Activated T-cell treated with anti-CD3 and anti-CD28 coated beads for 1 hour (primary cell): ENCODE measurements at regions not wholly inside any gene's neighbourhood (a gene's known extent, or its start where the extent isn't known, plus 50 kb on each side); places are given as distances from the start of the nearest gene placed in this dataset.

ENCODE experiments used
- DNase-seq: peaks from one replicate; pipeline ENCODE4 v3.0.0-alpha.2; 2020; ENCODE audit warnings: low read depth

DNA sequence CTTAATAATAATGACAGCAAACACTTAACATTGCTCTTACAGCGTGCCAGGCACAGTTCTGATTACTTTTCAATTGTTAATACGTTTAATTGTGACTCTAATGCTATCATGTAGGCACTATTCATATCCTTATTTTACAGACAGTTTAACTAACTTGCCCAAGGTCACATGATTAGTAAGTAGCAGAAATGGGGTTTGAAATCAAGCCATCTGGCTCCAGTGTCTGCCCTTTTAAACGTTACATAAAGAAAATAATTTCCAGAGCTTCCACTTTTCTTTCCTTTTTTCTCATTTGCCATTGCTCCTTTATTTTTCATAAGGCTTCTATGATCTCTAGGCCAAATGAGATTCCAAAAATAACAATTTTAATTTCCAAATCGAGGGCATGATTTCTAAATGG is 50.6 kb upstream of the IKZF2 start:
- DNase-seq, result no peak

GRCh38 chr2:213205944-213206343 is 54.5 kb upstream of the IKZF2 start:
- DNase-seq, result no peak

DNA sequence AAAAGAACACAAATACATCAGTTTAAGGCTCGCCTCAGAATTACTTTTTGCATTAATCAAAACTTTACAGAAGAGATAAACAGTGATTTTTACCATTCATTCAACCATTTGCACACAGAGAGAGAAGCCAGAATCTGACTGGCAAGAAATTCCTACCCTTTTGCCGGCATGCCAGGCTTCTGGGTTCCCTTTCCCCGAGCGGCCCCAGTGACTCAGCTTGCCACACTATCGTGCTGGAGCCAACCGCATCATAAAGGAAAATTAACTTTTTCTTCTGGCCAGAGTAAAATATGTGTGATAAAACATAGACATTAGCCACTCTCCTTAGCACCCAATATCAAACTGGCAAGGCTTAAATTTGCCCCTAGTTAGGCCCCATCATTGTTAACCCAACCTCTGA is 61.8 kb upstream of the IKZF2 start:
- no peak for DNase-seq

DNA sequence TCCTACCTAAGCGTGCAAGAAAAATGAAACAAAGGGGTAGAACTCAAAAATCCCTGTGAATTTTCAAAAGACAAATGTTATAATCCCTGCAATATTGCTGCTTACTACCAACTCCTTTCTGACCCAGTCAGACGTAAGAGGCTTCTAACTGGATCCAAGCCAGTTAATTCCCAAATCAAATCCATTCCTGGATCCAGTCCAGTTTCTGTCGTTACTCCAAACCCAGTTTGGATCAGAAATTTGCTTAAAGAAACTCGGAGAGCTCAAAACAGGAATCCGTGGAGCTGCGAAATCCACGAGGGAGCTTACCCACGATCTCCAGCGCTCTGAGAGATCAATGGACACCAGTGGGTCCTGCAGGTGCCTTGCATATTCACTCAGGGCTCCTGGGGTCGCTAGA is 62.8 kb upstream of the IKZF2 start:
- no peak for DNase-seq

GRCh38 chr2:213216461-213216860 is 65.0 kb upstream of the IKZF2 start:
- DNase-seq, result no peak

DNA sequence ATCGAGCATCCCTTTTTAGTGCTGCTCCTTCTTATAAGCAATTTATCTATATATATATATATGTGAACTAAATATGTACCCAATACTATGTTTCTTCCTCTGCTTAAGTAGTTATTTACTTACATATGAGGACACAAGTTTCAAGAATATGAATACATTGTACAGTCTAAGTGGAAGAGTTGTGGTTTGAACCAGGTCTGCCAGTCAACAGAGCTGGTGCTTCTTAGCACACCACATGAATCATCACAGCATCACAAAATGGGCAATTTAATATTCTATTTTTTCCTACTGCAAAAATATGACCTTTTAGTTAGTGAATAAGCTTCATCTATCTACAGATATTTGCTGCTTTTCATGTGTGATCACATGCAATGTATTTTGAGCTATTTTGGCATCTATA is 64.4 kb upstream of the SPAG16 start:
- DNase-seq, result no peak

DNA sequence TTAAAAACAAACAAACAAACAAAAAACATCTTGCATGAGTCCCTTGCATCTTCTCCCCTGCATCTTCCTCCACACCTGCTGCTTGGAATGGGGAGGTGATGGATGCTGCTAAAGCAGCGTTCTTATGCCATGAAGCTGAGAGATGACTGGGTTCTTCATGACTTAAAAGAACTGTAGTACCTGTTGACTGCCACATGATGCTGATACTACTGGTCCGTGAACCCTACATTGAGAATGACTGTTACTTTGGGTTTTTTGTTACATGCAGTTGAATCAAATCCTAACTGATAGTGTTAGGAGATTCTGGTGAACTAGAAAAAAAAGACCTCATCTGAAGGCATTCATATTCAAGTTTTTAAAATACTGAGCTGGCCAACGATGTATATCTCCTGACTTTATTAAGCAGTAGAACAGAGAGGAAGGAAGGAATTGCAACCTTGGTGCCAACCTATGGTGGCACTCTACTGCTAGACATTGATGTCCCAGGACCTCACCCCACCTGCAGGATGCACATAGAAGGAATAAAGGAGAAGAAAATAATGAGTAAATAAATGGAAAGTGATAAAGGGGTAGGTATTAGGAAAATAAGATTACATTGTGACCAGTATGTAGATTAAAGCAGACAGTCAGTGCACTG is 63.2 kb upstream of the SPAG16 start:
- DNase-seq, result no peak

- no peak for DNase-seq
Measured at GRCh38 chr2:213221957-213222356, 62.3 kb upstream of the SPAG16 start.

GRCh38 chr2:213224366-213224765 is 59.9 kb upstream of the SPAG16 start:
- no peak for DNase-seq

- no peak for DNase-seq
Measured at GRCh38 chr2:213225866-213226265, 58.4 kb upstream of the SPAG16 start.

DNA sequence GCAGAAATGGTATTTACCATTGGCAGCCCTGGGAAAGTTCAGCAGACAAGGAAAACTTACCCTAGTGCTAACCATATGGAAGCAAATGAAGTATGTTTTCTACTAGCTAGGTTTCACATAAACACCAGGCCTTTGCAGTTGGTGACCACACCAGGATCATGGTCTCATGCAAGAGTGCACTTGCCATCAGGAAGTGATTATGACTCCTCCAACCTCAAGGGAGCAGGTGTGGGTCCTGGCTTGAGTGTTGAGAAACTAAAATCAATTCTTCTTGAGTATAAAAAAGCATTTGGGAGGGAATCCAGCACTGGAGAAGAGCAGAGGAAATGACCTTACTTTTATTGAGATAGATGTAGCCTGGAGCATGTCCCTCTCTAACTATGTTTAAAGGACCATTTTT is 56.8 kb upstream of the SPAG16 start:
- DNase-seq, result no peak

- no peak for DNase-seq
Measured at GRCh38 chr2:213228638-213229037, 55.6 kb upstream of the SPAG16 start.

DNA sequence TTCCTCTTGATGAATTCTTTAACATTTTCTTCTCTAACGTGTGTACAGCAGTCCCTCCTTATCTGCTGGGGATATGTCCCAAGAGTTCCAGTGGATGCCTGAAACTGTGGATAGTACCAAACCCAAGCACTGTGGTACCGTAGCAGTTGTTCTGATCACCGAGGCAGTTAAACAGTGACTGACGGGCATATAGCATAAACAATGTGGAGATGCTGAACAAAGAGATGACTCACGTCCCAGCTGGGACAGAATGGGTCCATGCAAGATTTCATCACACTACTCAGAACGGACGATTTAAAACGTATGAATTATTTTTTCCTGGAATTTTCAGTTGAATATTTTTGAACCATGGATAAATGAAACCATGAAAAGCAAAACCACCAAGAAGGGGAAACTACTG is 54.5 kb upstream of the SPAG16 start:
- no peak for DNase-seq

- DNase-seq, result no peak
Measured at GRCh38 chr2:213231966-213232365, 52.3 kb upstream of the SPAG16 start.

DNA sequence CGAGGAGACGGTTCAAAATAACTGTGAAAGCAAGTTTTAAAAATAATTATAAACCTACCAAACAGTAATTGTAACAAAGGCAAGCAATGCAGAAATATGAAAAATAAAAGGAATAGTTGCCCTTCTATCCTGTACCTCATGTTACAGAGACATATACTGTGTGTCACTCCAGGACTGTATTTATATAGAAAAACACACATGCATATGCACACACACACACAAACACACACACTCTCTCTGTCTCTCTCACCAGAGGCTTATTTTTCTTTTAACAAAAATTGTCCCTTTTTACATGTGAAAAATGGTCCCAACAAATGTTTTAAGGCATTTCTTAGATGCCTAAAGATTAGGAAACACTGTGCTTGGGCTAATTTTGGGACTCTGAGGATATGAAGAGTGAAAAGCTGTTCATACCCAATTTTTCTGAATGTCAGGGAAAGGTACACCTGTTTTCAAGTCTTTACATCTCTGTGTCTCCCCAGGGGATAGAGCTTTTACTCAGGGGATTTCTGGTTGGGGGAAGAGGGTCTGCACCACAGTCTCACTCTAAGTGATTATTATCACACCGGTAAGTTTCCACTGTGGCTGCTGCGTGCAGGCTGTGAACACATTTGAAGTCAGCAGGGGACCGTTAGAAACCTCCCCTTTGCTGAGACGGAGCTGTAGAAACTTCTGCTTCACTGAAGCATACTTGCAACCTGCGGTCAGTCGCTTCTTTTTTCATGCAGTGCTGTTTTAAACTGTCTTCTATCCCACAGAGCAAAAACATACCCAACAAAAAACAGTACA is 51.4 kb upstream of the SPAG16 start:
- DNase-seq, result peak; percentile 20

- DNase-seq, result no peak
Measured at GRCh38 chr2:213233438-213234330, 50.6 kb upstream of the SPAG16 start.
